ENCODE measurements at regions not wholly inside any gene's neighbourhood (a gene's known extent, or its start where the extent isn't known, plus 50 kb on each side); places are given as distances from the start of the nearest gene placed in this dataset.

DNA sequence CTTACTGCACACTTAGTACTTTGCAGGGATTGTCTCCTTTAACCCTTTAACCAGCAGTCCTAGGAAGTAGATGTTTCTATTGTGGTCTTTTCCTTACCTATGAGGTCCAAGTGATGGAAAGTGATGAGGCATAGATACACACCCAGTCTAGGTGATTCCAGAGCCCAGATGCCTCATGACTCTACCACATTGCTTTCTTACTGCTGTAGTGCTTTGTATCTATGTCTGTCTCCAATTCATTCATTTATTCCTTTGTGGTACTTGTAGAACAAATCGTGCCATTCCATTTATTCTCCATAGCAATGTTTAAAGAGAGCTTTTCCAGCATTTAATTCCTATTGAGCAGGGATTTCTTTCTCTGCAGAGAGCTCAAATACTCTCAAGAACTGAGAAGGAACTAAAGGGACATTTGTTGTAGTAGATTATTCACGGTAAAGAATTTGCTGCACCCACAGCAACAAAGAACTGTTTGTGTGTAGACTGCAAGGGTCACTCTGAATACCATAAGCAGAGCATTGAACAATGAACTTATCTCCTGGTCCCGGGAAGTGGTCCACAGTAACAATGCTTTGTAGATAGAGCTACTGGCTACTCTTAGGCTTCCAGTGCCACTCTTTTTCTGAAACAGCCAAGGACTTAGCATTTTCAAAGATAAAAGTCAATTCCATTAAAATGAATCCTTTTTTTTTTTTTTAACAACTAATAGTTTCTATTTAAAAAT, 337.0 kb downstream of the PTEN start:
- TF ChIP-seq GATA3 (IDR thresholded peaks at IDR 0.05; ENCODE audit: low read depth, low read length): no peak
- no peak for TF ChIP-seq GATA2 (IDR thresholded peaks at IDR 0.05; ENCODE audit: low read depth, low read length)

- no peak for TF ChIP-seq GATA2 (IDR thresholded peaks at IDR 0.05; ENCODE audit: low read depth, low read length)
- no peak for TF ChIP-seq GATA3 (IDR thresholded peaks at IDR 0.05; ENCODE audit: low read depth, low read length)
These were observed 342.5 kb downstream of the PTEN start for GRCh38 chr10:88205842-88206446.

GRCh38 chr10:88207121-88207546, 343.7 kb downstream of the PTEN start:
- no peak for TF ChIP-seq GATA2 (IDR thresholded peaks at IDR 0.05; ENCODE audit: low read depth, low read length)
- peak; percentile 90 for TF ChIP-seq GATA3 (IDR thresholded peaks at IDR 0.05; ENCODE audit: low read depth, low read length)

- TF ChIP-seq GATA3 (IDR thresholded peaks at IDR 0.05; ENCODE audit: low read depth, low read length): no peak
- TF ChIP-seq GATA2 (IDR thresholded peaks at IDR 0.05; ENCODE audit: low read depth, low read length): no peak
These were observed 345.8 kb downstream of the PTEN start for GRCh38 chr10:88209231-88209630.

DNA sequence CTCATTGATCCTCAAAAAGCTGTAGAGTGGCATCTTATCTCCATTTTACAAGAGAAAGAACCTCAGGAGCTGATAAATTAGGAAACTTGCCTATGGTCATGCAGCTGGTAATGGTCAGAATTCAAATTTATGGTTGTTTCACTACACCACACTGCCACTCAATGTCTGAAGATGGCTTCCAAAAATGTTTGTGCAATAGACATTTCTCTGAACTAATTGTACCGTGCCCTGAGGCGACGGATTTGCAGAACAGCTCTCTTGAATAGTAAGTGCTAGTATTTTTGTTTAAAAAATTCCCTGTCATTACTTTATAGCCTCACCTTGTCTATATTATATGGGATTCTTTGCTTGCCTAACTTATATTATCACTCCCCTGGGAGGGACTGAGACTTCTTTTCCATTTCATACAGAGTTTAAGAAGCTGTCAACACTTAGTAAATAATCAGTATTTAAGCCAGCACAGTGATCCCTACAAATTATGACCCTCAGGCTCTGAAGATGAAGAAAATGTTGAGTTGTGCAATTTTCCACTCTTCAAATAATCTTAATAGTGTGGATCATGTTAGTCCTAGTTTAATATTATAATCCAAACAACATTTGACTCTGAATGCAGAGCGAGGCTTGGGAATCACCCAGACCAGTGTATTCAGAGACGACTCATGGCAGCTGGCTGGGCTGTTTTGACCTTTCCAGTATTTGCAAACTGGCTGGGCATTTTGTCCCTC, 346.6 kb downstream of the PTEN start:
- TF ChIP-seq GATA2 (IDR thresholded peaks at IDR 0.05; ENCODE audit: low read depth, low read length): no peak
- TF ChIP-seq GATA3 (IDR thresholded peaks at IDR 0.05; ENCODE audit: low read depth, low read length): 0 out of 2 replicates have a peak, but pooled peaks have one; percentile 45

DNA sequence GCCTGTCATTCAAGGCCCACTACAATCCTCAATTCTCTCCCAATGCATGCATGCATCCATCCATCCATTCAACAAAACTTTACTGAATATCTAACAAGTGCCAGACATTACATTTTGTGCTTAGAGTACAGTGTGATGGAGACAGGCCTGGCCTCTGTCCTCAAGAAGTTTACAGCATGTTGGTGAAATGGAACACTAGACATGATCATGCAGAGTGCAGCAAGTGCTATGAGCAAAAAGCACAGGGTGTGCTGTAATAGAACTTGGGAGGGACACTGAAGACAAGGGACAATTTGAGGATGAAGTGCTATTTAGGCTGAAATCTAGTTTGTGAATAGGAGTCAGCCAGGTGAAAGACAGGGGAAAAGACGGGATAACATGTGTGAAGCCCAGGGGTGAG, 347.8 kb downstream of the PTEN start:
- TF ChIP-seq GATA2 (IDR thresholded peaks at IDR 0.05; ENCODE audit: low read depth, low read length): no peak
- TF ChIP-seq GATA3 (IDR thresholded peaks at IDR 0.05; ENCODE audit: low read depth, low read length): no peak

- TF ChIP-seq GATA3 (IDR thresholded peaks at IDR 0.05; ENCODE audit: low read depth, low read length) (no peak), GATA2 (IDR thresholded peaks at IDR 0.05; ENCODE audit: low read depth, low read length) (no peak)
These were observed 348.6 kb downstream of the PTEN start for GRCh38 chr10:88212069-88212468.

DNA sequence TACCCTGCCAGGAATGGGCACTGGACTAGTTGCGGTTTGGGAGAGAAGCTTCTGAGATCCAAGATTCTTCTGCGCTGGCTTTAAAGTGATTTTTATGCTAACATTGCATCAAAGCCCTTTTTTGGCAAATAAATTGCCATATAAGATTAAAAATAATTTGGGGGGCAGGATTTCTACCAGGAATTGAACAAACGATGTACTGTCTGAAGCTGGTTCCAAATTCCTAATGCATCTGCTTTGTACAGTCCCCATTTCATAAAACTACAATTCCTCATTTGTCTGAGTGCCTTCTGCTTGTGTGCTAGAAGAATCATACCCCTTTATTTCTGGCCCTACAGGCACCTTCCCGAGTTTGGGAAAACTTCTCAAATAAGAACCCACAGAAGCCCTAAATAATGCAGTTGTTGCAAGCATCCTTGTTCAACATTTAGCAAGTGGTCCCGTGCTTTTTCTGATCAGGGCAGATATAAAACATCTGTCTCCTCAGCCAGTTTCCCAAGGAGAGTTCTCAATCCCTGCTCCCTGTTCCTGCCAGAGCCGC, 349.7 kb downstream of the PTEN start:
- TF ChIP-seq GATA3 (IDR thresholded peaks at IDR 0.05; ENCODE audit: low read depth, low read length): no peak
- no peak for TF ChIP-seq GATA2 (IDR thresholded peaks at IDR 0.05; ENCODE audit: low read depth, low read length)

GRCh38 chr10:88216976-88217375, 353.6 kb downstream of the PTEN start:
- no peak for TF ChIP-seq GATA3 (IDR thresholded peaks at IDR 0.05; ENCODE audit: low read depth, low read length)
- no peak for TF ChIP-seq GATA2 (IDR thresholded peaks at IDR 0.05; ENCODE audit: low read depth, low read length)

- TF ChIP-seq GATA3 (IDR thresholded peaks at IDR 0.05; ENCODE audit: low read depth, low read length) (no peak), GATA2 (IDR thresholded peaks at IDR 0.05; ENCODE audit: low read depth, low read length) (no peak)
These were observed 354.9 kb downstream of the PTEN start for GRCh38 chr10:88218362-88218761.

DNA sequence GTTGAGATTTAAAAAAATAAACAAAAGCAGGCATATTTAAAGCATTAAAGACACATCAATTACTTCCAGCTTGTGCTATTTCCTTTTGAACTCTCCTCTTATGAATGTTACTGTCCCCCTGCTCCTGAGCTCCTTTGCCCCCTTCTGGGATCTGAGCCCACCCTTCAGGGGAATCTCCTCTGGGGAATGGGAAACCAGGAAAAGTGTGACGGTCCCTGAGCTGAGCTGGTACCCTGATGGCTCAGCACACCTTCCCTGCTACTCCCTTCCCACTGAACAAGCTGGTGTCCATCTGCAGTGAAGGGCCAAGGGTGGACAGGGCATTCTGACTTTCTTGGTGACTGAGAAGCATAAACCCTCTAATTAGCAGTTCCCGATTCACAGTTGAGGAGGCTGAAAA, 356.3 kb downstream of the PTEN start:
- TF ChIP-seq GATA3 (IDR thresholded peaks at IDR 0.05; ENCODE audit: low read depth, low read length) (no peak), GATA2 (IDR thresholded peaks at IDR 0.05; ENCODE audit: low read depth, low read length) (no peak)

GRCh38 chr10:88221010-88221973, 357.9 kb downstream of the PTEN start:
- no peak for TF ChIP-seq GATA2 (IDR thresholded peaks at IDR 0.05; ENCODE audit: low read depth, low read length)
- TF ChIP-seq GATA3 (IDR thresholded peaks at IDR 0.05; ENCODE audit: low read depth, low read length): no peak

DNA sequence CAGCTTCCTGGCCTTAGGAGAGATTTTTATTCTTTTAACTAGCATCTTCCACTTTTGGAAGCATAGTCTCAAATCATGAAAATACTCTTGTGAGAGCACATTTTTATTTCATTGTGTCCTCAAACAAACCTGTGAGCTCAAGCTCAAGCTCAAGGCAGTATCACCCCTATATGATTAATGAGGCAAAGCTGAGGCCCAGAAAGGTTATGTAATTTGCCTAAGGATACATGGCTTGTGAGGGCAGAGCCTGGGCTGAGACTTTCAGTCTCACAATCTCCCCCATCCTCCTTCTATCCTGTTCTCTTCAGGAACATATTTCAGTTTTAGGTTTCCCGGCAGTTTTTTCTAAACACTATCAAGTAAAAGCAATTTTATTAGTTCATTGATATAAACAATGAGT, 359.5 kb downstream of the PTEN start:
- TF ChIP-seq GATA3 (IDR thresholded peaks at IDR 0.05; ENCODE audit: low read depth, low read length) (no peak), GATA2 (IDR thresholded peaks at IDR 0.05; ENCODE audit: low read depth, low read length) (no peak)

Data from SH-SY5Y (cell line).